ENCODE measurements at regions not wholly inside any gene's neighbourhood (a gene's known extent, or its start where the extent isn't known, plus 50 kb on each side); places are given as distances from the start of the nearest gene placed in this dataset.

DNA sequence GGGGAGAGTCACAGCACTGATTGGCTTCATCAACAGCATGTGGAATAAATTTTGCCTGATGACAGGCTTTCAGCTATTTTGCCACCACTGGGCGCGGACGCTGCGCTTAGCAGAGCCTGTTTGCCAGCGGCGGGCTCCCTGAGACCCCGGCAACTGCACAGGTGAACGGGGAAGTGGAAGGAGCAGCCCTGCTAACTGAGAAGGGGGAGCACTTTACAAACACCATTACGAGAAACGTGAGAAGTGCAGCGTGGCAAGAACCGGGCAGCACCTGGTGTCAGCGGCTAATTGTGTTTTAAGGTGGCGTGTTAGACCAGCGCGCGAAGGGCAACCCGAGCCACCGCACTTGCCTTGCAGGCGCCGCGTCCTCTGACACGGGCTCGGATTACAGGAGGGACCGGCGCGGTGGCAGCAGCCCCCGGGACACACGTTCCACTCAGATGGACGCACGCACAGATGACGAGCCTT, 307.8 kb upstream of the ARRDC4 start:
- H2AFZ ChIP-seq (ENCODE audit: low read depth, low read length): no peak overlapping the region
- no peaks in the 10 kb centered on the region for H3K9me3 ChIP-seq (ENCODE audit: insufficient read depth, low read length)
- no peaks in the 10 kb centered on the region for H3K27me3 ChIP-seq (ENCODE audit: low read depth, low read length)
- H4K20me1 ChIP-seq (ENCODE audit: insufficient read depth, low read length): no peaks in the 10 kb centered on the region
- TF ChIP-seq EZH2phosphoT487 (IDR thresholded peaks at IDR 0.05; ENCODE audit: low read depth): no peak
- TF ChIP-seq, protein P1, sequence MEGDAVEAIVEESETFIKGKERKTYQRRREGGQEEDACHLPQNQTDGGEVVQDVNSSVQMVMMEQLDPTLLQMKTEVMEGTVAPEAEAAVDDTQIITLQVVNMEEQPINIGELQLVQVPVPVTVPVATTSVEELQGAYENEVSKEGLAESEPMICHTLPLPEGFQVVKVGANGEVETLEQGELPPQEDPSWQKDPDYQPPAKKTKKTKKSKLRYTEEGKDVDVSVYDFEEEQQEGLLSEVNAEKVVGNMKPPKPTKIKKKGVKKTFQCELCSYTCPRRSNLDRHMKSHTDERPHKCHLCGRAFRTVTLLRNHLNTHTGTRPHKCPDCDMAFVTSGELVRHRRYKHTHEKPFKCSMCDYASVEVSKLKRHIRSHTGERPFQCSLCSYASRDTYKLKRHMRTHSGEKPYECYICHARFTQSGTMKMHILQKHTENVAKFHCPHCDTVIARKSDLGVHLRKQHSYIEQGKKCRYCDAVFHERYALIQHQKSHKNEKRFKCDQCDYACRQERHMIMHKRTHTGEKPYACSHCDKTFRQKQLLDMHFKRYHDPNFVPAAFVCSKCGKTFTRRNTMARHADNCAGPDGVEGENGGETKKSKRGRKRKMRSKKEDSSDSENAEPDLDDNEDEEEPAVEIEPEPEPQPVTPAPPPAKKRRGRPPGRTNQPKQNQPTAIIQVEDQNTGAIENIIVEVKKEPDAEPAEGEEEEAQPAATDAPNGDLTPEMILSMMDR (IDR thresholded peaks at IDR 0.05; ENCODE audit: low read depth, low read length): no peak
- no peak overlapping the region for H3K27ac ChIP-seq (ENCODE audit: low read length)
- no peak overlapping the region for H3K4me2 ChIP-seq (ENCODE audit: low read length)
- H3K9ac ChIP-seq (ENCODE audit: low read length): no peak overlapping the region
- H3K36me3 ChIP-seq (replicated peaks; ENCODE audit: low read depth, low read length): no peaks in the 10 kb centered on the region
- no peaks in the 10 kb centered on the region for H3K4me1 ChIP-seq (ENCODE audit: low read length)
- H3K4me3 ChIP-seq (ENCODE audit: low read length): no peak overlapping the region
- no peaks in the 10 kb centered on the region for H3K79me2 ChIP-seq (ENCODE audit: low read length)

DNA sequence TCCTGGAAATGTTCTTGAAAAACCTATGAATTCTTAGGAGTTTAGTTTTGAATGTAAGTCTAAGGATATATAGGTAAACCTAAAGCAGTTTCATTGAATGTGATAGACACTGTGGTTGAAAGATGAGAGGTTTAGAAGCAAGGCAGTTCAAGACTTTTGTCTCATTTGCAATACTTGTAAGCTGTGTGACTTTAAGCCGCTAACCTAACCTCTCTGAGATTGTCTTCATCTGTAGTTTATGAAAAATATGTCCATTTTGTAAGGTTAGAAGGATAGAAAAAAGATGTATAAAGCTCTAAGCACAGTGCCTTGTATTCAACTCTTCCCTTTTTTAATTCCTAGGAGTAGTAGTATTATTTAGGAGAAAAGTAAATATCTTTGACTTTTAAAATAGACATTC, 306.6 kb upstream of the ARRDC4 start:
- Histone ChIP-seq H3K36me3 (replicated peaks; ENCODE audit: low read depth, low read length) (no peaks in the 10 kb centered on the region), H2AFZ (ENCODE audit: low read depth, low read length) (no peak overlapping the region), H3K79me2 (ENCODE audit: low read length) (no peaks in the 10 kb centered on the region), H3K9me3 (ENCODE audit: insufficient read depth, low read length) (no peaks in the 10 kb centered on the region), H4K20me1 (ENCODE audit: insufficient read depth, low read length) (no peaks in the 10 kb centered on the region), H3K4me2 (ENCODE audit: low read length) (no peak overlapping the region), H3K4me1 (ENCODE audit: low read length) (no peaks in the 10 kb centered on the region), H3K27ac (ENCODE audit: low read length) (no peak overlapping the region), H3K27me3 (ENCODE audit: low read depth, low read length) (no peaks in the 10 kb centered on the region), H3K4me3 (ENCODE audit: low read length) (no peak overlapping the region), H3K9ac (ENCODE audit: low read length) (no peak overlapping the region)
- TF ChIP-seq, protein P1 (IDR thresholded peaks at IDR 0.05; ENCODE audit: low read depth, low read length): no peak
- TF ChIP-seq EZH2phosphoT487 (IDR thresholded peaks at IDR 0.05; ENCODE audit: low read depth): no peak

DNA sequence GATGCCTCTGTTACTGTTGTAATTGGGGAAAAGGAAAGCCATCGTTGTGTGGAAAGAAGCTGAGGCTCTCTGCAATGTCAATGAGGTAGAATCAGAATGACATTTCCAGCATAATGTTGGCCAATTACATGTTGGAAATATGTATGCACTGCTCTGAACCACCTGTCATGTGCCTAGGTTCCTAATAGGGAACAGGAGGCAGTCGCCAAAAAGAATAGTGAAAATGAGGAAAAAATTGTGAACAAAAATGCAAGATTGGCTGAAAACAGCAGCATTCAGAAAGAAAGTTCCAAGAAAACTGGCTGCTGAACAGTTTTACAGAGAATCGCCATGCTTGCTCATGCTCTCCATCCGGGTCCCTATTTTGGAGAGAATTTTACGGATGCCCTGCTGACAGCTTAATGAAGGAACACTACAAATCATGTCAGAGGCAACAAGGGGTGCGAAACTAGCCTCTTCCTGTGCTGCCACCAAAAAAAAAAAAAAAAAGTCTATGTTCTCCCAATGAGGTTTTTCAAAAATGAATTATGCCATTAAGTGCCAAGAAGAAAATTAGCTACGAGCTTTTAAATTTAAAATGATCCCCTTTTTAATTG, 305.9 kb upstream of the ARRDC4 start:
- Histone ChIP-seq H3K4me2 (ENCODE audit: low read length) (no peak overlapping the region), H3K79me2 (ENCODE audit: low read length) (no peaks in the 10 kb centered on the region), H3K36me3 (replicated peaks; ENCODE audit: low read depth, low read length) (no peaks in the 10 kb centered on the region)

DNA sequence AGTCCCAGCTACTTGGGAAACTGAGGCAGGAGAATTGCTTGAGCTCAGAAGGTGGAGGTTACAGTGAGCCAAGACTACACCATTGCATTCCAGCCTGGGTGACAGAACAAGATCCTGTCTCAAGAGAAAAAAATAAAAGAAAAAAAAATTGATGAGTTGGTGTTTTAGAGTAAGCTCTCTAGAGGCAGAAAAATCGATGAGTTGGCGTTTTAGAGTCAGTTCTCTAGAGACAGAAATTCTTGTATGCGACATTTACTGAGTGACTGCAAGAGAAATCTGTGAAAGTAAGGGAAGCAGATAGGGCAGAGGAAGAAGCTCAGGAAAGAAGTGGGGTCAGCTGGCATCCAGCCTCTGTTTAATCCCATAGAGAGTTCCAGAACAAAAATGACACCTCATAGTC, 298.7 kb upstream of the ARRDC4 start:
- Histone ChIP-seq H3K4me2 (ENCODE audit: low read length) (no peak overlapping the region), H3K4me1 (ENCODE audit: low read length) (no peaks in the 10 kb centered on the region), H2AFZ (ENCODE audit: low read depth, low read length) (no peak overlapping the region), H4K20me1 (ENCODE audit: insufficient read depth, low read length) (no peaks in the 10 kb centered on the region), H3K9me3 (ENCODE audit: insufficient read depth, low read length) (no peaks in the 10 kb centered on the region), H3K4me3 (ENCODE audit: low read length) (no peak overlapping the region), H3K79me2 (ENCODE audit: low read length) (no peaks in the 10 kb centered on the region), H3K27me3 (ENCODE audit: low read depth, low read length) (no peaks in the 10 kb centered on the region), H3K9ac (ENCODE audit: low read length) (no peak overlapping the region), H3K27ac (ENCODE audit: low read length) (no peak overlapping the region), H3K36me3 (replicated peaks; ENCODE audit: low read depth, low read length) (no peaks in the 10 kb centered on the region)
- TF ChIP-seq, protein P1 (IDR thresholded peaks at IDR 0.05; ENCODE audit: low read depth, low read length): no peak
- no peak for TF ChIP-seq EZH2phosphoT487 (IDR thresholded peaks at IDR 0.05; ENCODE audit: low read depth)

More for the DNA sequence above, 305.9 kb upstream of the ARRDC4 start:
- H3K27me3 ChIP-seq (ENCODE audit: low read depth, low read length): no peaks in the 10 kb centered on the region
- no peaks in the 10 kb centered on the region for H4K20me1 ChIP-seq (ENCODE audit: insufficient read depth, low read length)
- H3K4me1 ChIP-seq (ENCODE audit: low read length): no peaks in the 10 kb centered on the region
- no peak overlapping the region for H2AFZ ChIP-seq (ENCODE audit: low read depth, low read length)
- H3K9me3 ChIP-seq (ENCODE audit: insufficient read depth, low read length): no peaks in the 10 kb centered on the region
- no peak overlapping the region for H3K27ac ChIP-seq (ENCODE audit: low read length)
- TF ChIP-seq, protein P1 (IDR thresholded peaks at IDR 0.05; ENCODE audit: low read depth, low read length): no peak
- H3K9ac ChIP-seq (ENCODE audit: low read length): no peak overlapping the region
- no peak overlapping the region for H3K4me3 ChIP-seq (ENCODE audit: low read length)

All from OCI-LY3 (cell line).